Germinal center (tissue), 1 donor: ENCODE measurements at regions not wholly inside any gene's neighbourhood (a gene's known extent, or its start where the extent isn't known, plus 50 kb on each side); places are given as distances from the start of the nearest gene placed in this dataset.

ENCODE experiments used
- DNase-seq: peaks from one replicate; pipeline ENCODE4 v3.0.0; 2012; ENCODE audit warnings: mixed read lengths, low spot score

GRCh38 chr6:56766806-56767178, 124.1 kb upstream of the DST start:
- DNase-seq = no peak

GRCh38 chr6:56766139-56766805, 123.6 kb upstream of the DST start:
- DNase-seq = no peak

DNA sequence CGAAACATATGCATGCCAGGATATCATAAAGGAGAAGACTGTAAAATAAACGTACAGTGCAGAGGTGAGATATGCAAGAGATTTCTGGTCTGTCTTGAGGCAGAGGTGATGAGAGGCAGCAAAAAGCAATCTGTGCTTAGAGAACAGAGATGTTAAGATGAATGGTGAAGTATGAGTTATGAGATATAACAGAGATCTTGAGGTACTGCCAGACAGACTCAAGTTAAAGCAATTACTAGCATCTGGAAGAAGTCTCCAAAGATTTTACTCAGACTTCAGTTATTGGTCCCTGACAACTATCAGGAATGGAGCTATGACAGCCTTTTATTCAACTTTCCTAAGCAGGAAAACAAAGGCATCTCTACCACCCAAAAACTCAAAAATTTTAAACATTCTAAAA, 122.8 kb upstream of the DST start:
- DNase-seq = no peak

DNA sequence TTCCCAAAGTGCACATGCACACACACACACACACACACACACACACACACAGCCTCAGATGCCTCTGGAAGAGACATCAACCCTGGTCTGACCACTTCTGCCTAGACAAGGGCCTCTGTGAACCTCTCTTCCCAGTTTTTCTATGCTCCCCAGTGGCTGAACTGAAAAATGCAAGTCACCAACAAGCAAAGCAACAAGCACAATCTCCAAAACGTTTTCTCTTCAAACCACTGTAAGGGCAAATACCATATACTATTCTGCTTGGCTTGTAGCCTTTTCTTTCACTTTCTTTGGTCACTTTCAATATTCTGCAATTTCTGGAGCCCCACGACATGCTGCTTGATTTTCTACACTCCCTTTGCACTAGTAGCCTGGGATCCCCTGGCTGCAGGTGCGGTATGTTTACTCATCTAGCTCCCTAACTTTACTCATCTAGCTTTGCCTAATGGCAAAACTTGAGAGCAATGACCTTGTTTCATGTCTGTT, 121.4 kb upstream of the DST start:
- no peak for DNase-seq

- DNase-seq = no peak
Observed at GRCh38 chr6:56761651-56762050, 119.0 kb upstream of the DST start.

- no peak for DNase-seq
Observed at GRCh38 chr6:56760842-56761241, 118.2 kb upstream of the DST start.

DNA sequence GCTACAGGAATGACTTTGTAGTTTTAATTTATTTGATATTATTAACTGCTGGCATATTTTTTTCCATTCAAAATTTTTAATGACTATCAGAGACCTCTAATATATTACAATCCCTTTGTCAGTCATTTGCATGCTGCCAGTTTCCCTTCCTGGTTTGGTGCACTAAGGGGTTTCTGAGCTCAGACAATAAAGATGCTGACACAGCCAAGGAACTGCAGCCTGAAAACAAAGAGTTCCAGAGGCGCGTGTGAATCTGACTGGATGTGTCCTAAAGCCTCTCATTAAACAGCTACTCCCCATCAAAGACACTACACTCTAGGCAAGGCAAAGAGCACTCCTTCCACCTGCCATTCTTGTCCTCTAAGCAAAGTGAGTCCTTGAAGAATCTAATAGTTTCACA, 116.8 kb upstream of the DST start:
- no peak for DNase-seq

- DNase-seq = no peak
Observed at GRCh38 chr6:56758553-56758952, 115.9 kb upstream of the DST start.

DNA sequence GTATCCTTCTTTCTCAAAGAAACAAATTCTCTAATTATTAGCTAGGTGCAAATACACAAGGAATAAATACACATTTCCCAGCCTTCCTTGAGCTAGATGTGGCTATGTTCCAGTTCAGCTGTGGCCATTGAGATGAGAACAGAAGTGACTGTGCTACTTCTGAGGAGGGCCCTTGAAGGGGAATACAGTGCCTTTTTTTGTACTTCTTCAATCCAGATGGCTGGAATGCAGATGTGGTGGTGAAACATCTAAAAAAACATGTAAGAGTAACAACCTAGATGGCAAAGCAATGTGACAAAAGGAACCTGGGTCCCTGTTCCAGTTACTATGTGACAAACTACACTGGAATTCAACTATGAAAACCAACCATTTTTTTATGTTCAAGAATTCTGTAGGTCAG, 115.4 kb upstream of the DST start:
- DNase-seq = no peak

- no peak for DNase-seq
Observed at GRCh38 chr6:56757588-56757984, 114.9 kb upstream of the DST start.

- DNase-seq = no peak
Observed at GRCh38 chr6:56756791-56757587, 114.3 kb upstream of the DST start.

DNA sequence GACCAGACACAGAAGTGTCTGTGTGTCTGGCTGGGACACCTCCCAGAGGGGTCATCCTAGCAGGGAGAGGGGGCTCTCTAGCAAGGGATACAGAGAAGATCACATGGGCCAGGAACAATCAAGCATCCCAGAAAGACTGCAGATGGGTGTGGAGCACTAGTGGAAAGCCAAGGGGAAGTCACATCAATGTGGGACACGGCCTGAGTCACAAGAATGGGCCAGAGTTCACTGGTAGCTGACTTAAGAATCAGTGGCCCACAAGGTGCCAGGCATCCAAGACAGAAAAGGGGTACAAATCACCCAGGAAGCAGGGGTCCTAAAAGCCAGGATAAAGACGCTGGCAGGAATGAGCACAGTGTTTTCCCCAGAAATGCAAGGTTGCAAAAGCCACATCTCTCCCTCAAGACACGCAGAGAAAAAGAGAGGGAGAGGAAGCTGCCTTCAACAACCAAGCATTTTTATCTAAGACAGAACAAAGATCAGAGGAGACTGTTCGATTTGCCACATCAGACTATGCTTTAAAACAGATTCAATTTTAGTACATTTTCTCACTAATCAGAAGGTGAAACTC, 113.6 kb upstream of the DST start:
- DNase-seq = no peak

DNA sequence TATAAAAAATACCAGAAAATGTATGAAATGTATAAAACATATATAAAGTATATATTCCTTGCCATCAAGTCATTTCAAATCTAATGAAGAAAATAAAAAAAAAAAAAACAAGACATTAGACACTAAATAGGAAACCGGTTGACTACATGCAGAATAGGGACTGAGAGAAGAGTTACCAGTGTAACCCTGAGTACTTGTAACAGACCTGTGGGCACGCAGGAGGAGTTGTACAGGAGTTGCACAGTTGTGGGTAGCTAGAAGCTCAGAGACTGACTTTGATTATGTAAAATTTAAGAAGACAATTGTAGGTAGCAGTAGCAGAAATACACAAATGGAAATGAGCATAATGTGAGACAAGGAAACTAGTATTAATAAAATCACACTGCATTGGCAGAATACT, 112.4 kb upstream of the DST start:
- no peak for DNase-seq

- DNase-seq = no peak
Observed at GRCh38 chr6:56753811-56754210, 111.1 kb upstream of the DST start.

- DNase-seq = no peak
Observed at GRCh38 chr6:56752534-56752933, 109.8 kb upstream of the DST start.

DNA sequence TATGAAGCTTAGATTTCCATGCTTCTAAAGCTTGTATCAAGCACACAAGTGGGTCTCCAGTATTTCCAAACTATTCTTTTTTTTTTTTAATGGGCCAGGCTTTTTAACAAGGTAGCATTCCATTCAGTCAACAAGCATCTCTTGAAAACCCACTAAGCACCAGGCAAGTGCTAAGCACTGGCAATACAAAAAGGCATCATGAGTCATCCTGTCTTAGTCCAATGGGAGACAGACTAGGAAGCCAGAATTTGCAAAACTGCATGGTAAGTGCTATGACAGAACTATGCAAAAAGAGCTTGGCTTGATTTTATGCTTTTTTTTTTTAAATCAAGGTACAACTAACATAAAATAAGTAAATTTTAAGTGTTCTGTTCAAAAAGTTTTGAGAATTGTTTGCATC, 109.3 kb upstream of the DST start:
- DNase-seq = no peak

GRCh38 chr6:56751604-56752003, 108.9 kb upstream of the DST start:
- no peak for DNase-seq

DNA sequence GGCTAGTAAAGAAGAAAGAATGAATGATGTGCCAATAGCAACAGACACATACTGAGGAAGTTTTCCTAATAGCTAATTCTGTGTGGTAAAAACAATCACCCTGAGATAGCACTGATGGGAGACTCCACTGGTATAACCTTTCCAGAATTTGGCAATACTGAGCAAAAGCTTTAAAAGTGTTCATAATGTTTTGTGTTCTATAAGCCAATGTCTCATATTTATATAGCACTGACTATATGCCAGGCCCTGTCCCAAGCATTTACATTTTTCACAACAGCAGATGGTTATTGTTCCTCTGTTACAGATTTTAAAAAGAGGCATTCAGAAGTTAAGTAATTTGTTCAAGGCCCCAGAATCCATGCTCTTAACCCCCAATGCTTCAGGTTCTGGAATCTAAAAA, 108.0 kb upstream of the DST start:
- DNase-seq = no peak

- no peak for DNase-seq
Observed at GRCh38 chr6:56749632-56750151, 107.0 kb upstream of the DST start.

- no peak for DNase-seq
Observed at GRCh38 chr6:56746767-56747504, 104.2 kb upstream of the DST start.

DNA sequence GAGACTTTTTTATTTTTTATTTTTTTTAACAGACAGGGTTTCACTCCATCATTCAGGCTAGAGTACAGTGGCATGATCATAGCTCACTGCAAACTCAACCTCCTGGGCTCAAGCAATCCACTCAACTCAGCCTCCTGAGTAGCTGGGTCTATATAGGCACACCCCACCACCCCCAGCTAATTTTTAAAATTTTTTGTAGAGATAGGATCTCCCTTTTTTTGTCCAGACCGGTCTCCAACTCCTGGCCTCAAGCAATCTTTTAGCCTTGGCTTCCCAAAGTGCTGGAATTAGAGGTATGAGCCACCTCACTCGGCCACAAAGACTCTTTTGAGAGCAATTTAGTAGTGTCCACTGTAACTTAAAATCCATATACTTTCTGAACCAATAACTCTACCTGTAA, 103.3 kb upstream of the DST start:
- DNase-seq = no peak

GRCh38 chr6:56745081-56745480, 102.4 kb upstream of the DST start:
- no peak for DNase-seq
